Caco-2 (cell line): ENCODE measurements at regions not wholly inside any gene's neighbourhood (a gene's known extent, or its start where the extent isn't known, plus 50 kb on each side); places are given as distances from the start of the nearest gene placed in this dataset.

Experiments used
- BruUV-seq: library from RNA; stranded (reverse); fragments of 400-500 nt; replicated peaks from 2 replicates; lab custom pipeline; 2021; lab: Mats Ljungman, UMichigan
- CTCF ChIA-PET: fragments of 300-600 bp; sonication (Branson Sonifier 250); formaldehyde crosslinking; loops from one replicate; lab custom pipeline; 2022; ENCODE audit warnings: antibody characterized with exemption; lab: Charles Lee
- POLR2A ChIA-PET: fragments of 300-600 bp; sonication (Branson Sonifier 250); formaldehyde crosslinking; loops from one replicate; lab custom pipeline; 2022; ENCODE audit warnings: antibody characterized with exemption; lab: Charles Lee
- DNase-seq, 2 experiments: peaks; one replicate each; pipeline versions ENCODE4 v3.0.0 to v3.0.0-alpha.2; 2020 to 2022
- H3K27me3 ChIP-seq: replicated peaks from 2 replicates; pipeline ENCODE4 v1.6.0; 2011; ENCODE audit warnings: low read length; ENCODE audit not compliant: control insufficient read depth, insufficient read depth
- H3K36me3 ChIP-seq: 2 replicates; pipeline ENCODE4 v1.5.1; 2011; ENCODE audit warnings: low read length; ENCODE audit not compliant: control insufficient read depth, insufficient read depth
- H3K4me1 ChIP-seq: fragments of 250-450 bp; sonication (Bioruptor Pico); 2 replicates; pipeline ENCODE4 v1.5.1; 2020; ENCODE audit warnings: mild to moderate bottlenecking
- H3K4me3 ChIP-seq: 2 replicates; pipeline ENCODE4 v1.5.1; 2011; ENCODE audit warnings: low read depth, mild to moderate bottlenecking, control low read depth, low read length
- H3K9me3 ChIP-seq: fragments of 250-450 bp; sonication (Bioruptor Pico); 2 replicates; pipeline ENCODE4 v1.5.1; 2020; ENCODE audit warnings: mild to moderate bottlenecking, moderate library complexity
- H3K27ac Mint-ChIP-seq: one replicate; pipeline ENCODE4 v1.8.0; 2022; ENCODE audit warnings: mixed read lengths; ENCODE audit not compliant: unreplicated experiment
- H3K27me3 Mint-ChIP-seq: one replicate; pipeline ENCODE4 v1.8.0; 2022; ENCODE audit warnings: mixed read lengths; ENCODE audit not compliant: insufficient read depth, unreplicated experiment
- H3K36me3 Mint-ChIP-seq: one replicate; pipeline ENCODE4 v1.8.0; 2022; ENCODE audit warnings: mild to moderate bottlenecking, mixed read lengths; ENCODE audit not compliant: insufficient read depth, unreplicated experiment
- H3K4me1 Mint-ChIP-seq: one replicate; pipeline ENCODE4 v1.8.0; 2022; ENCODE audit warnings: low read depth, mixed read lengths; ENCODE audit not compliant: unreplicated experiment
- H3K4me3 Mint-ChIP-seq: one replicate; pipeline ENCODE4 v1.8.0; 2022; ENCODE audit warnings: mild to moderate bottlenecking, moderate library complexity, mixed read lengths; ENCODE audit not compliant: unreplicated experiment
- H3K9me3 Mint-ChIP-seq: one replicate; pipeline ENCODE4 v1.8.0; 2022; ENCODE audit warnings: mixed read lengths; ENCODE audit not compliant: unreplicated experiment
- intact Hi-C: fragments of 100-400 bp; cut with micrococcal nuclease; formaldehyde crosslinking; loops from one replicate; pipeline ENCODE4 v1.10.0; 2022; ENCODE audit not compliant: unreplicated experiment
- TF ChIP-seq, protein P1 (sequence below), 2 experiments: fragments of 200-600 bp in 1 of 2; IDR thresholded peaks; 1 replicate in 1 of 2; 2 replicates in 1 of 2; pipeline versions ENCODE4 v1.5.1 to v1.8.0; 2011 to 2022; ENCODE audit warnings: antibody characterized with exemption in 1 of 2, control low read depth in 1 of 2, inconsistent platforms in 1 of 2, low read depth in 1 of 2, low read length in 1 of 2, mild to moderate bottlenecking in 1 of 2, moderate library complexity in 1 of 2; ENCODE audit not compliant: insufficient read depth in 1 of 2, severe bottlenecking in 1 of 2, unreplicated experiment in 1 of 2

DNA sequence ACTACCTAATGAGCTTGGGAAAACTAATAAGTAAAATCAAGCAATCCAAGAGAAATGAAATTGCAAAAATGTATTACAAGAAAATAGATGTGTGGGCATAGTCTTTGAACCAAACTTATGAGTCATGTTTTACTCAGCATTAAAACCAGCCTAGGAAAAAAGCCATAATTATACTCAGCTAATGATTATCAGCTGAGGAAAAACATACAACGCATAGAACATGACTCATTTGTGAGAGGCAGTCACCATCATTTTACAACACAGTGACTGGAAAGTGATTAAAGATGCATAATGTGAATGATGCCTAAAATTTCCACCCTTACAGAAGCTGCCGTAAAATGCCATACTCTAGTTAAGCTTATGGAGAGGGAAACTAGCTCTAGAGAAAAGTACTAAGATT is 238.0 kb upstream of the EOMES start:
- no peaks in the 10 kb centered on the region for H3K4me1 Mint-ChIP-seq
- BruUV-seq: no TSS peak
- no peaks in the 10 kb centered on the region for H3K36me3 Mint-ChIP-seq
- H3K4me1 ChIP-seq: no peaks in the 10 kb centered on the region
- ChIA-PET POLR2A (no interaction called here), CTCF (no interaction called here)
- H3K9me3 Mint-ChIP-seq: no peaks in the 10 kb centered on the region
- H3K9me3 ChIP-seq: no peaks in the 10 kb centered on the region
- H3K4me3 Mint-ChIP-seq: no peak overlapping the region
- no peaks in the 10 kb centered on the region for H3K27me3 Mint-ChIP-seq
- TF ChIP-seq, protein P1, sequence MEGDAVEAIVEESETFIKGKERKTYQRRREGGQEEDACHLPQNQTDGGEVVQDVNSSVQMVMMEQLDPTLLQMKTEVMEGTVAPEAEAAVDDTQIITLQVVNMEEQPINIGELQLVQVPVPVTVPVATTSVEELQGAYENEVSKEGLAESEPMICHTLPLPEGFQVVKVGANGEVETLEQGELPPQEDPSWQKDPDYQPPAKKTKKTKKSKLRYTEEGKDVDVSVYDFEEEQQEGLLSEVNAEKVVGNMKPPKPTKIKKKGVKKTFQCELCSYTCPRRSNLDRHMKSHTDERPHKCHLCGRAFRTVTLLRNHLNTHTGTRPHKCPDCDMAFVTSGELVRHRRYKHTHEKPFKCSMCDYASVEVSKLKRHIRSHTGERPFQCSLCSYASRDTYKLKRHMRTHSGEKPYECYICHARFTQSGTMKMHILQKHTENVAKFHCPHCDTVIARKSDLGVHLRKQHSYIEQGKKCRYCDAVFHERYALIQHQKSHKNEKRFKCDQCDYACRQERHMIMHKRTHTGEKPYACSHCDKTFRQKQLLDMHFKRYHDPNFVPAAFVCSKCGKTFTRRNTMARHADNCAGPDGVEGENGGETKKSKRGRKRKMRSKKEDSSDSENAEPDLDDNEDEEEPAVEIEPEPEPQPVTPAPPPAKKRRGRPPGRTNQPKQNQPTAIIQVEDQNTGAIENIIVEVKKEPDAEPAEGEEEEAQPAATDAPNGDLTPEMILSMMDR (IDR thresholded peaks at IDR 0.05; ENCODE audit: insufficient read depth in 1 of 2, low read depth in 1 of 2, low read length in 1 of 2, severe bottlenecking in 1 of 2, unreplicated experiment in 1 of 2): no peak
- no peaks in the 10 kb centered on the region for H3K36me3 ChIP-seq
- no peak overlapping the region for H3K4me3 ChIP-seq
- intact Hi-C loops: no loop called here
- DNase-seq: no peak
- H3K27ac Mint-ChIP-seq: no peak overlapping the region
- H3K27me3 ChIP-seq: no peaks in the 10 kb centered on the region

DNA sequence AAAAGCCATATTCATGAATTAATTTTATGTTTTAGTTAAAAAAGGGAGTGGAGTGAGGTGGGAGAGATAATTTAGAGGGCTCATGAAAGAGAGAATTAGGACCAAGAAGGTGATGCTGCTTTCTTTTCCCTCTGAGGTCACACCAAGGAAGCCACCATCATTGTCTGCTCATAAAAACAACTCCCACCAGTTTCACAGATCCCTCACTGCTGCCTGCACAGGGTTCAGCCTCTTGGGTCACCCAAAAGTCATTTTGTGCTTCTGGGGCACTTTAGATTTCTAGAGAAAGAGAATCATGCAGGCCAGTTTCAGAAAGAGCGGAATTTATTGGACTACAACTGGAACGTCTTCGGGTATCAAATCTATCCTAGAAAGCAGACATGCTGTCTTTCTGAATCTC is 241.4 kb upstream of the EOMES start:
- Mint-ChIP-seq H3K4me3 (no peak overlapping the region), H3K4me1 (no peaks in the 10 kb centered on the region), H3K27ac (no peak overlapping the region), H3K27me3 (no peaks in the 10 kb centered on the region), H3K36me3 (no peaks in the 10 kb centered on the region), H3K9me3 (no peaks in the 10 kb centered on the region)
- Histone ChIP-seq H3K36me3 (no peaks in the 10 kb centered on the region), H3K4me1 (0 out of 2 replicates have a peak, but pooled peaks cover 2% of the 10 kb centered on the region), H3K9me3 (no peaks in the 10 kb centered on the region), H3K4me3 (no peak overlapping the region), H3K27me3 (no peaks in the 10 kb centered on the region)
- intact Hi-C loops: no loop called here
- POLR2A ChIA-PET: no interaction called here
- BruUV-seq: no TSS peak
- DNase-seq: no peak
- CTCF ChIA-PET: no interaction called here
- TF ChIP-seq, protein P1 (IDR thresholded peaks at IDR 0.05; ENCODE audit: insufficient read depth in 1 of 2, low read depth in 1 of 2, low read length in 1 of 2, severe bottlenecking in 1 of 2, unreplicated experiment in 1 of 2): no peak

GRCh38 chr3:27971600-27971999 is 249.5 kb upstream of the EOMES start:
- DNase-seq: no peak
- 0 out of 2 replicates have a peak, but pooled peaks cover 4% of the 10 kb centered on the region for H3K4me1 ChIP-seq
- CTCF ChIA-PET: no interaction called here
- no peaks in the 10 kb centered on the region for H3K36me3 ChIP-seq
- intact Hi-C loops: no loop called here
- POLR2A ChIA-PET: no interaction called here
- Mint-ChIP-seq H3K27me3 (peaks cover 10% of the 10 kb centered on the region), H3K36me3 (no peaks in the 10 kb centered on the region), H3K9me3 (no peaks in the 10 kb centered on the region), H3K4me1 (peaks cover 6% of the 10 kb centered on the region), H3K27ac (no peak overlapping the region), H3K4me3 (no peak overlapping the region)
- no TSS peak for BruUV-seq
- TF ChIP-seq, protein P1 (IDR thresholded peaks at IDR 0.05; ENCODE audit: insufficient read depth in 1 of 2, low read depth in 1 of 2, low read length in 1 of 2, severe bottlenecking in 1 of 2, unreplicated experiment in 1 of 2): no peak
- no peak overlapping the region for H3K4me3 ChIP-seq
- no peaks in the 10 kb centered on the region for H3K27me3 ChIP-seq
- H3K9me3 ChIP-seq: no peaks in the 10 kb centered on the region
